Adrenal gland (tissue), 5 donors: ENCODE measurements at regions not wholly inside any gene's neighbourhood (a gene's known extent, or its start where the extent isn't known, plus 50 kb on each side); places are given as distances from the start of the nearest gene placed in this dataset.

ENCODE experiments used
- POLR2A ChIP-seq, 2 donors: fragments of 450-650 bp; IDR thresholded peaks; one replicate each; pipeline ENCODE4 v1.6.1; 2017; ENCODE audit warnings: antibody characterized with exemption in 2 of 2, mild to moderate bottlenecking in 2 of 2, moderate library complexity in 1 of 2
- TF ChIP-seq, protein P1 (sequence below), 6 experiments: fragments of 450-650 bp in 4 of 6; fragments of 200-600 bp in 2 of 6; sonication (generic) in 1 of 6; IDR thresholded peaks; 1 replicate in 5 of 6; 2 replicates in 1 of 6; pipeline versions ENCODE4 v1.5.1 to v1.8.0; 2016 to 2021; ENCODE audit warnings: antibody characterized with exemption in 6 of 6, mild to moderate bottlenecking in 2 of 6, moderate library complexity in 1 of 6
- donor health status: DM: no; HTN: no; CAD: no.

DNA sequence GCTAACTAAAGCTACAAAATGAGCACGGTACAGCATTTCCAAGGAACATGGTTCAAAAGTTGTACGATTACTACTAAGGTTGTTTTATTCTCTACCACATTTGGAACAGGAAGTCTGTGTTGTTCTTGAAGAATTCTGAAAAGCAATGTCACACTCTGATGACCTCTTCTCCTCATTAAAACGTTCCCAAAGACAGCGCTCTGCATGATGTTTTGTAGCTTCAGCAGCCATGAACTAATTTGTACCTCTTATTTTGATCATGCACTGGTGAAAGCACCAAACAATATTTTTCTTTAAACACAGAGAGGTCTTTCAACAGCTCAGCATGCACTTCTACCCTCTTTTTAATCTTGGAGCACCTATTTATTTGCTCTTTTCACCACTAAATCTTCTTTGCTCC is 75.0 kb upstream of the TES start:
- TF ChIP-seq, protein P1, sequence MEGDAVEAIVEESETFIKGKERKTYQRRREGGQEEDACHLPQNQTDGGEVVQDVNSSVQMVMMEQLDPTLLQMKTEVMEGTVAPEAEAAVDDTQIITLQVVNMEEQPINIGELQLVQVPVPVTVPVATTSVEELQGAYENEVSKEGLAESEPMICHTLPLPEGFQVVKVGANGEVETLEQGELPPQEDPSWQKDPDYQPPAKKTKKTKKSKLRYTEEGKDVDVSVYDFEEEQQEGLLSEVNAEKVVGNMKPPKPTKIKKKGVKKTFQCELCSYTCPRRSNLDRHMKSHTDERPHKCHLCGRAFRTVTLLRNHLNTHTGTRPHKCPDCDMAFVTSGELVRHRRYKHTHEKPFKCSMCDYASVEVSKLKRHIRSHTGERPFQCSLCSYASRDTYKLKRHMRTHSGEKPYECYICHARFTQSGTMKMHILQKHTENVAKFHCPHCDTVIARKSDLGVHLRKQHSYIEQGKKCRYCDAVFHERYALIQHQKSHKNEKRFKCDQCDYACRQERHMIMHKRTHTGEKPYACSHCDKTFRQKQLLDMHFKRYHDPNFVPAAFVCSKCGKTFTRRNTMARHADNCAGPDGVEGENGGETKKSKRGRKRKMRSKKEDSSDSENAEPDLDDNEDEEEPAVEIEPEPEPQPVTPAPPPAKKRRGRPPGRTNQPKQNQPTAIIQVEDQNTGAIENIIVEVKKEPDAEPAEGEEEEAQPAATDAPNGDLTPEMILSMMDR (IDR thresholded peaks at IDR 0.05): no peak
- no peak for TF ChIP-seq POLR2A (IDR thresholded peaks at IDR 0.05)
